ENCODE measurements at regions not wholly inside any gene's neighbourhood (a gene's known extent, or its start where the extent isn't known, plus 50 kb on each side); places are given as distances from the start of the nearest gene placed in this dataset.

GRCh38 chr2:15115776-15116175 is 445.4 kb downstream of the NBAS start:
- TF ChIP-seq POLR2AphosphoS5 (IDR thresholded peaks at IDR 0.05; ENCODE audit: borderline replicate concordance, low read depth, low read length), result no peak
- no peak for TF ChIP-seq EZH2 (IDR thresholded peaks at IDR 0.05)
